HL-60/S4 (cell line): ENCODE measurements at regions not wholly inside any gene's neighbourhood (a gene's known extent, or its start where the extent isn't known, plus 50 kb on each side); places are given as distances from the start of the nearest gene placed in this dataset.

Experiments
- in situ Hi-C: fragments of 300-500 bp; cut with MboI; formaldehyde crosslinking; loops from 2 replicates; pipeline ENCODE4 v1.14.3; 2022; ENCODE audit warnings: low sequenced_read_pairs

DNA sequence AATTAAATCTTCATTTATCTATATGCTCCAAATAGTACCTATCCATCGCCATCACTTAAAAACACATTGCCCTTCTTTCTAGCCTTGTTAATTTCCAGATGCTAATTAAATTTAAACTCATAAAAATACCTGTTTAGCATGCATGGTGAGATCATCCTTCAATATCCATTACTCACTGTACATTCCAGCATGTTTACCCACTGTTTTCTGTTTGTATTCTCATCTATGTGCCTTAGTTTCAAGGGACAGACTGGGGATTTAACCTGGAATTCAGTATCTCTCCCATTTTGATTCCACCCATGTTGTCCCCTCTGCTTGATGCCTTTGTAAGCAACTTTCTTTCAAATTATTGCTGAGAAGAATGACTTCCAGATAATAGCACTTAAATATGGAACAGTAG lies 208.0 kb downstream of the SPTSSA start:
- in situ Hi-C loops = no loop called here

DNA sequence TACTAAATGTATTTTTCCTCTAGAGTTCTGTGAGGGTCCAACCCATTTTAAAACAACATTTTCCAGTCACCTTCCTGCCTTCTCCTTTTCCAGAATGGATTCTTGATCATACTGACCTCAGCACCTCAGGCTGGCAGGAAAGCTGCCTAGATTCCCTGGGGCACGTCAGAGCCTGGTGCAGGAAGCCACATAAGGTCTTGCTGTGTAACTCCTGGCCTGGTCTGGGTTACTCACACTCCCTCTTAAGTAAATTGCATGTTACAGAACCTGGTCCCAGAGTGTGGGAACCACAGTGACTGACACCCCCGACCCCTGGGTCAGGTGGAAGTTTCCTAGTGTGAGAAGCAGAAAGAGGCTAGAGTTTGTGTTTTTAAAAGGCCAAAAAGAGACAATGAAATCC lies 209.8 kb downstream of the SPTSSA start:
- in situ Hi-C loops = no loop called here

DNA sequence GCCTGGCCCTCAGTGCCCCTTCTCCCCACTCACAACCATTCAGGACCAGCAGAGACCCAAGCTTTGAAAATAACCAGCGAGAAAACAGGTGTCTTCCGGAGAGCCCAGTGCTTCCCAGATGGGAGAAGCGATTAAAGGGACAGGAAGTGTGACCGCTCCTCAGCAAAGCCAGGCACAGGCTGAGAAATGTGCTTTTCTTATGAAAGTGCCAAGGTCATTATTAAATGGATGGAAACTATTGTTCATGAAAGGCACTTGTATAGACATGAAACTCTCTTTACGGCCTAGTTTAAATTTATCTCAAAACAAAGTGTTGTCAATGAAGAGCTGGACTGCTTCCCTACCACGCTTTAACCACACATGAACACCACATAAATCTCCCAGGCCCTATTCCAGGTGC lies 210.4 kb downstream of the SPTSSA start:
- in situ Hi-C loops = no loop called here

DNA sequence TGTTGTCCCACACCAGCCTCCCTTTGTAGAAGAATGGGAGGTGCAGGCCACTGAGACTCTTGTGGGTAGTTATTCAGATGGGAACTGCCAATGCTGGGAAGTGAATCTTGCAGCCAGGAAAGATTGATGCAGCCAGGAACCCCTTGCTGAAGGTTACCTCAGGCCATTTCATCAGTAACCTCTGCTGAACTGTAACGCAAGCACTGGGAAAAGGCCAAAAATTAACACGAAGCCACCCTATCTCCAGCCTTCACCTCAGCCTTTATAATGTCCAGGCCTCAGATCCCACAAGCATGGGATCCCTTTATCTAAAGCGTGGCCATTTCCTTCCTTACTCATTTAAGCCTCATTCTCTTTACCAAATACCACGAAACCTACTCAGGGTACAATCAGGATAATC lies 211.1 kb downstream of the SPTSSA start:
- in situ Hi-C loops = no loop called here

DNA sequence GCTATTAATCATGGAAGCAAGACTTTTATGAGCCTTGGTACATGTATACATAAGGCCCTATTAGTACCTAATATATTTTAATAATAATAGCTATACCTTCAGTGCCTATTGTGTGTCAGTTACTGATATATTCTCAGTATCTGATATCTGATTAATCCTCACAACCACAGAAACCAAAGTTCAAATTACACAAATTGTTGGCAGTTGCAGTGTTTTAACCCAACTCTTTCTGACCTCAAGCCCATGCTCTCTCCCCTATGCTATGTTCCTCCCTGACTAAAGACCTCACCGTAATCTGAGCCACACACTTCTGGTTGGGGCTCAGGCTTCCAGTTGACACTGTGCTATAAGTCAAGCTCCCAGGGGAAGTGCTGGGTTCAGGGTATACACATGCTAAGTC lies 214.4 kb downstream of the SPTSSA start:
- in situ Hi-C loops = no loop called here

DNA sequence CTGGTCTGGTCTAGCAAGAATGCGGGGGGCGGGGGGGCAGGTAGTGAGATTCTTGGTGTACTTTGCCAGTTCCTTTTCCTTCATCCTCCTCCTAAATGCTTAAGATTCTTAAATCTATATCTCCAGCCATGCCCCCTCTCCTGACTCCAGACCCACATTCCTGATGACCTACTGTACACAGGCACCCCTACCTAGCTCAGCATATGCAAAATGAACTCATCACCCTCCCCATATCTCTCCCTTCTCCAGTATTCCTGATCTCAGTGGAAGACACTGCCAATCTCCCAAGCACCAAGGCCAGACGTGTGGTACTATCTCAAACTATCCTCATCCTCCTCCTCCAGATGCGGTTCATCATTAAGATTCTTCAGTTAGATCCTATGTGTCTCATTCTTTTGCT lies 215.8 kb downstream of the SPTSSA start:
- in situ Hi-C loops = no loop called here

DNA sequence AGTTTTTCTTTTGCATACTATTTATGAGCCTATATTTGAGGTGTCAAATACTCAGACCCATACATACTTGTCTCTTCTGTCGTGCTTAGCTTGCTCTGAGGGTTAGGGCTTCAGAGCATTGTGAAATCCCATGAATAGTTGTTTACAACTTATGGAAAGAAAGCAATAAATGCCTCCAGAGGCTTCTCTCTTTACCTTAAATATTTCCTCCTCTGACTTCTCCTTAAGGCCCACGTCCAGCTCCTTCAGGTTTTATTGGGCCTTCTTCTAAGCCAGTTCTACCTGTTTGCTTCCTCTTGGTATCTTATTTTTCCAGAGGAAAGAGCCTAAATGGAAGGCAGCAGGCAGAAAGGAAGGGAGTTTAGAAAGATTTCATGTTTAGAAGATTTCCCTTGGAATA lies 218.6 kb downstream of the SPTSSA start:
- in situ Hi-C loops = no loop called here

DNA sequence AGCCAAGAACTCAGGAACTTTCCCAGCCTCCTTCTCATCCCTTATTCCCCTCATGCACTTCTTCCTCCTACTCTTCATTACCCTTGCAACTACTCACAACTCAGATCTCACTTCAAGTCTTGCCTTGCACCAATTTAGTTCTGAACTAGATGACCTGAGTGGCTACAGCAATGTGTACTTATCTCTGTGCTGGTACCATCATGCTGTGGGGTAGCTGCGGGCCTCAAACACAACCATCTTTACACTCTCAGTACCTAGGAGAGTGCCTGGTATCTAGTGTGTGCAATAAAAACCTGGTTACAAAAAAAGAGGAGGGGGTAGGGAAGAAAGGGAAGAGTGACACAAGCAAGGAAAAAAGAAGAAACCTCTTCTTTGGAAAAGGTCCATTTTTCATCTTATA lies 219.0 kb downstream of the SPTSSA start:
- in situ Hi-C loops = no loop called here

DNA sequence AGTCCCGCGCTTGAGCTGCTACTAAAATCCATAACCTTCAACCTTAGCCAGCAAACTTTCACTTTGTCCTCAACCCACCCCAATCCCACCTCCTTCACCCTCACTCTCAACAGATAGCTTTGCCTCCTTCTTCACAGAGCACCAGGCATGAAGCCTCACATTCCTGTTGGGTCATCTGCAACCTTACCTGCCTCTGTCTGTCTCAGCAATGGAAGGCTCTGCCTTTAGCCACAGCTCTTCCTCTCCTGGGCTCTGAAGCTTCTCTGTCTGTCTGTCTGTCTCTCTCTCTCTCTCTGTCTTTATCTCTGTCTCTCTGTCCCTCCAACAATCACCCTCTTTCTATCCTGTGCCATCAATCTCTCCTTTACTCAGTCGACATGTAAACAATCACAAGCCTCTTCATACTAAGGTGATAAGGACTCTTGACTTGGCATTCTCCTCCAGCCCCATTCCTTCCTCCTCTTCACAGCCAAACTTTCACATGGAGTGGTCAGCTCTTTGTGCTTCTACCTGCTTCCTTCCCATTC lies 220.8 kb downstream of the SPTSSA start:
- in situ Hi-C loops = no loop called here

DNA sequence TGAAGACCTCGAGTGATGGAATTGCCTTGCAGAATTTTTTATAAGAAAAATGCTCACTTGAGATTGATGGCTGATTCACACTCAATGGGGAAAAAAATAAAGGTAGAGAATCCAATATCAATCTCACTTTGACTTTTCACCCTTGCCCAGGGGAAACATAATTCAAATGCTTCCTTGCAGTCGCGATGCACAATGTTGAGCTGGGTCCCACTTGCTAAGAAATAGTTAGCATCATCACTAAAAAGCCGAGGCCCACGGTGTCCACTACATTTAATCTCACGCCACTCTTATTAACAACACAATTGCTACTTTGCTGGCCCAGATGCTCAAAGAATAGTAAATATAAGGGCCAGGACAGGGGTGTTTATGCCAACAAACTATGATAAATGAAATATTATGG lies 223.4 kb downstream of the SPTSSA start:
- in situ Hi-C loops = no loop called here

DNA sequence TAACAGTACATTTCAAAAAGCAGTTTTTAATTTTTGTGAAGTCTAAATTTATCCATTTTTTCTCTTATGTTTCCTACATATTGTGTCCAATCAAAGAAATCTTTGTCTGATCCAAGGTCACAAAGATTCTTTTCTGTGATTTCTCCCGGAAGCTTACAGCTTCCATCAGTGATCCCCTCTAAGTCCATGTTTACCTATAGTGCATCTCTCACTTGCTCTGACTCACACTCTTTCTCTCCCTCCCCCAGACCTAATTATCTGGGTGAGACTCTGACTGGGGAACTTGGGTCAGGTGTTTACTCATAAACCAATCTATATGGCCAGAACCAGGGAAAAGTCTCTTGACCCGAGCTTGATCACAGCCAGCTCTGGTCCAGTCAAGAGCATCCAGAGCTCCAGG lies 224.4 kb downstream of the SPTSSA start:
- in situ Hi-C loops = no loop called here

DNA sequence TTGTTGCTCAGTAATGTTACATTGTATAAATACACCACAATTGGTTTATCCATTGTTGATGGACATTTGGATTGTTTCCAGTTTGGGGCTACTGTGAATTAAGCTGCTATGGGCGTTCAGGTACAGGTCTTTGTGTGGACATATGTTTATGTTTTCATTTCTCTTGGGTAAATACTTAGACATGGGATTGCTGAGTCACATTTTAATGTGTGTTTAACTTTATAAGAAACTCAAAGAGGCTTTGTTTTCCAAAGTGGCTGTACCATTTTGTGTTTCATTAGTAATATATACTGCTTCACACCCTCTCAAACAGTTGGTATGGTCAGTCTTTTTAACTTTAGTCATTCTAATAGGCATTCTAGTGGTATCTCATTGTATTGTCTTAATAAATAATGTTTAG lies 225.0 kb downstream of the SPTSSA start:
- in situ Hi-C loops = no loop called here

DNA sequence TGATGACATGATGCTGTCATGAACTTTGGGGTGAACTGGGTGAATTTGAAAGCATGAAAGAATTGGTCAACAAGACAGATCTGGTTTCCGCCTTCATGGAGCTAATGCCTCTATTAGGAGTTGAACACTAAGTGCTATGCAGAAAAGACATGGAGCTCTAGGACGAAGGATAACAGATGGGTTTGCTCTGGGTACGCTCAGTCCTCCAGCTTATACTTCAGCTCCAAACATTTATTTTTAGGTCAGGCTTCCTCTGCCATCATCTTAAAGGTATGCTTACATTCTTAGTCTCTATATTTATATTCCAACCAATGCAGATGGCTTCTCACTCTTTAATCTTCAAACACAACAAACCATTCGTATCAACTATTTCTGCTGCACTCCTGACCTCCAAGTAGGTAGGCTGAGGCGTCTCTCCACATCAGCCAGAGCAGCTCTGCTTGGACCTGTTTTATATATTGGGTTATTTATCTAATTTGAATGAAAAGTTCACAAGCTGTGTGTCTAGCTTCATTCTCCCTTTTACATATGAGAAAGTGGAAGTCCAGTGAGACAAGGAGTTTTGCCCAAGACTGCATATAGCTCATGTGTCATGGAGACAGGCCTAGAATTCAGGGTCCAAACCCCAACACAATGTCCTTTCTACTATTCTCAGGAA lies 226.3 kb downstream of the SPTSSA start:
- in situ Hi-C loops = no loop called here

DNA sequence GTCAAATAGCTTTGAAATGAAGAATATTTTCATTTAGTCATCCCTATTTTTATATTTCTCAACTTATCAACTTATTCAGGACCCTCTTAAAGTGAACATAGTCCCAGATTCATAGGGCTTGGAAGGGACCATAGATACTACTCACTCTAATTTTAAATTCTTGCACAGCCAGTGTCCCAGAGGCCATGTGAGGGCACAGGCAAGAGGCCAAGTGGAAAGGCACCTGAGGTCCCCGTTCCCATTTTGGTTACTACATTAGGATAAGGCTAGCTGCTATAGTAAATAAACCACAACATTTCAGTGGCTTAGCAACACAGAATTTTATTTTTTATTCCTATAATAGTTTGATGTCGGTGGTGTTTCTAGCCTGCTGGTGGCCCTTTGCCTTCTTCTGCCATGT lies 227.8 kb downstream of the SPTSSA start:
- in situ Hi-C loops = no loop called here

DNA sequence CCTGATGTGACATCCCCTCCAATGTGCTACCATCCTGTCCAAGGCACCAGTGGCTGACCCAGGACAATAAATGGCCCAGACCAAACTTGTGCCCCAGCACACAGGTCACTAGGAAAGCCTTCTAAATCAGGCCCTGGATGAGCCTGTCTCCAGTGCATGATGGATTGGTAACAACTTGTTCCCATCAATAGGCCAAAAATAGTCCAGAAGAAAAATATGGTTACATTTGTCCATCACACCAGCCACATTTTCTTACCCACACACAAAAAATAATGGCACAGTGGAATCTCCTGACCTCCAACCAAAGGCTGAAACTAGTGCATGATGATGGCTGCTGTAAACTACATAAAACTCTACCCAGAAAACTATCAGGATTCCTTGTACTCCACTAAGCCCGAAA lies 228.4 kb downstream of the SPTSSA start:
- in situ Hi-C loops = no loop called here

DNA sequence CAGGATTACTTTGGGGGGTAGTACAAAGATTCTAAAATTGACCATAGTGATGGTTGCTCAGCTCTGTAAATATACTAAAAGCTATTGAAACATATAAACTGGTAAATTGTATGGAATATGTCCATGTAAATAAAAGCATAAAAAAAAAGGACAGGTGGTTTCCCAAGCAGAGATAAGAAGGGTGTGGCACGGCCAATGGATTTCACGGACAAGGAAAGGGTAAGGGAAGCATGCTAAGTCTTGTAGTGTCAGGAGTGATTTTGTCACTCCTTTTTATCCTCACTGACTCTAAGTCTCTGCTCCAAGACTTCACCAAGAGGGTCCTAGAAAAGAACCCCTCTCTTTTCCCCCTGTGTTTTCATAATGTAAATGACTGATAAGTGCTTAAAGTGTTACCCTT lies 229.2 kb downstream of the SPTSSA start:
- in situ Hi-C loops = no loop called here

DNA sequence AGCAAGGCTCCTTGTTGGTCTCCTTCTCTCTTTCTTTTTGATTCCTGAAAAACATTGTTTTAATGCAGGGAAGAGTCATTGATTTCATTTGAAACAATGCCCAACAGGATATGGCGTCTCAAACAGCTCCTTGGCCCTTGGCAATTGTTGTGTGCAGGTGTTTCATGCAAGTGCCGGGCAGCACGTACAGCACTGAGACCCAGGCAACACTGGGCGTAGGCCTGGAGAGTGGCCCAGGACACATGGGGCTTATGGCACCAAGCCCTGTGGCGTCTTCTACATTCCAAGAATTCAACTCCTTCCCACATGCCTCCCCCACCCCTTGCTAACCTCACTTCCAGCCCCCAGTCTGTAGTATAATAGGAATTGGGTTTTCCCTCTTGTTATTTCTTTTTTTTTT lies 230.4 kb downstream of the SPTSSA start:
- in situ Hi-C loops = no loop called here

DNA sequence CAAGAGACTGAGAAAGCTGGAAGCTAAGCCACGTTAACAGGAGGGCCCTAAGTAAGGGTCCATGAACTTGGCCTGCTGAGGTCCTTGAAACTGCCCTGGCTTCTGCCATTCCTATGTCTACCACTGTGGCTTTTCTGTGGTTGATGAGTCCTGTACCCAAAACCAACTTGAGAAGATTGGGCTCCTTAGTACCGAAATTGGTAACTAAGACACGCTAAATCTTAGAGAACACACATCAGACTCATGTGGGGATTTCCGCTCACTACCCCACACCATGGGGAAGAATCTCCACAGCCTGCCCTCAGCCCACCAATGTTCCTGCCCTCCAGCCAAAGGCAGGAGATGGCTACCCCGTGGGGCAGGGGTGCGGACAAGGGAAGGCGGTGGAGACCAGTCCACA lies 232.9 kb downstream of the SPTSSA start:
- in situ Hi-C loops = no loop called here

DNA sequence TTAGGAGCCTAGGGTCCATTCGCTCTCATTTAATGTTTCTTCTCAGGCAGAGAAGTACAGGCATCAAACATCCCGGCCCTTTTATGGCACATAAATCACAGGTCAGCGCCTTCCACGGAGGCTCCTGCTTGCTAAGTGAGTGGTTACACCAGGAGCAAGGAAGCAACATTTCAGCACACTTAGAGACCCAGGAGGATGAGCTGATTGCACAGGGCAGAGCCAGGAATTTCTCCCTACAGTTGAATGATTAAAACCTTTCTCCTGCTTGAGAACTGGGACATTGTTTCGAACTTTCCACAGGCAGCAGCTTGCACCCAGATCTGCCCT lies 233.4 kb downstream of the SPTSSA start:
- in situ Hi-C loops = no loop called here

DNA sequence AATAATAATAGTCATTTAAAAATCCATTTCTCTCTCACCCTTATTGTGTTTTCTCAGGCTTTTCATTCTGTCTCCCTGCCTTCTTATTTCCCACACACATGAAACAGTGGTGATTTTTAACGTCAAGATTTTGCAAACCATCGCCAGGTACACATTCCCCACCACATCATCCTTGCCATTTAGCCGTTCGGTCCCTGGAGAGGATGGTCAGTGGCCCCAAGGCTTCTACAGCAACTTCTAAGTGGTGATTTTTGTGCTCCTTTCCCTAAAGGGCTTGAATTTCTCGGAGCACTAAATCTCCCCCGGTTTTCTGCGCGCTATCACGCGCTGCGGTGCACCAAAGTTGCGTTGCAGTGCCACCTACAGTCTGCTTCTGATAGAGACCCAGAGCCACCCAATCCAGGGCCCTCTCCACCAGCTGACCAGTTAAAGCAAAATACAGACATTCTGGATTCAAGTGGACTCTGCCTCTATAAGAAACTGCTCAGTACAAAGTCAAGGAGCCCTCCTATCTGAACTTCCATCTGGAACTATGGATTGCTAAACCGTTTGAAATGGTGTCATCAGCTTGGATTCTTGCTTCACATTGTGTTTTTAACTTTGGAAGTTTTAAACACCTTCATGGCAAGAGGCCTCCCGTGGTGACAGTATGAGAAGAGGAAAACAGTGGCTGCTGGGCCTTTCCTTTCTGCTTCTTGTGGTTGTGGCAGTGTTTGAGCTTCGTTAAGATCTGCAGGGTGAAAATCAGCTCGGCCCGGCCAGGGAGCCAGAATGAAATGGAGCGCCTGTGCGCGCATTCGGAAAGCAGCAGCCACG lies 234.0 kb downstream of the SPTSSA start:
- in situ Hi-C loops = no loop called here

DNA sequence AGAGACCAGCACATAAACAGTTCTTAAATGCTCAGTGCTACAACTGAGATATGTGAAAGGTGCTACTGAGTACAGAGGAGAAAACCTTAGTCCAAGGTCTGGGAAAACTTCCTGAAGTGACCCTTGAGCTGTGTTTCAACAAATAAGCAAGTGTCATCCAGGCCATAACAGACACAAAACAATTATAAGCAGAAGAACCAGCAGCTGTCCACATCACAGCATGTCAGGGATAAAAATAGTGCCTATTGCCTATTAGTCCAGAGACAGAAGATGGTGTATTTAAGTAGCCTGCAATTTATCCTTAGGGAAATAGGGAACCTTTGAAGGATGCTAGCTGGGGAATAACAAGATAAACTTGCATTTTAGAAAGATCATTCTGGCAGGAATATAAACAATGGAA lies 237.8 kb downstream of the SPTSSA start:
- in situ Hi-C loops = loop anchor here (25.0 kb wide), 1 partner anchor 387 kb away; no protein-coding TSS in a partner anchor

DNA sequence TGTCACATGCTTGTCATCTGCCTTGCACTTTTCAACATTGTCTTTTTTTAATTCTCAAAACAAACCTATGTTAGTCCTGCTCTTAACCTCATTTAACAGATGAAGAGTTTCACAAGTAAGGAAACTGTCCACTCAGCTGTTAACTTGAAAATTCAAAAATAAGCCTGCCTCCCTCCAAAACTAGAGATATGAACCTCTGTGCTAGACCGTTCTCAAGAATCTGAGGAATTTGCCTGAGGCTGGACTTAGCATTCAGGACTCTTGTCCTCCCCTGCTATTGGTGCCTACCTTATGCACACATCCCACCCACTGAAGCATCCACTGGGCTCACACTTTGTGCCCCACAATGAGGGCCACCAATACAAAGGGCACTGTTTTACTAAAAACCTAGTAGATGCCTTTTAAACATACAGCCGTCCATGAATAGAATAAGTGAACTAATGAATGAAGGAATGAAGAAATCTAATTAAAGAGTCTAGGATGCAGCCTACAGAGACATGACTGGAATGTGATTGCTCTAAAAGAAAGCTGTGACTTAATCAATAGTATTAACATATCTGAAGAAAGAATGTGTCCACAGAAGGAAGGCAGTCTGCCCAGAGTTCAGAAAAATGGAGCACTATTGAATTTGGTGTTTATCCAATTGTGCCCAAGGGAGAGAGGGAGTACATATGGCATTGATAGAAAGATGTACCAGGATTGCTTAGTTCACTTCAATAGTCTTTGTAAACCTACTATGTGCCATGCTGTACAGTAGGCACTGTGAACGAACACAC lies 238.5 kb downstream of the SPTSSA start:
- in situ Hi-C loops = loop anchor here (25.0 kb wide), 1 partner anchor 386 kb away; no protein-coding TSS in a partner anchor
